WTC11 (cell line): ENCODE measurements at regions not wholly inside any gene's neighbourhood (a gene's known extent, or its start where the extent isn't known, plus 50 kb on each side); places are given as distances from the start of the nearest gene placed in this dataset.

ENCODE experiments used
- CBFB ChIP-seq: sonication (generic); formaldehyde crosslinking; IDR thresholded peaks from 2 replicates; pipeline ENCODE4 v1.8.1; 2022; ENCODE audit warnings: mild to moderate bottlenecking, low read depth, missing genetic modification reagents
- CREB1 ChIP-seq: sonication (generic); formaldehyde crosslinking; IDR thresholded peaks from 2 replicates; pipeline ENCODE4 v1.8.0; 2023; ENCODE audit warnings: mild to moderate bottlenecking, missing genetic modification reagents
- CTCF ChIP-seq: fragments of 200-600 bp; IDR thresholded peaks from 2 replicates; pipeline ENCODE4 v1.8.0; 2022; ENCODE audit warnings: antibody characterized with exemption
- E2F1 ChIP-seq: sonication (generic); formaldehyde crosslinking; IDR thresholded peaks from 2 replicates; pipeline ENCODE4 v1.8.0; 2022; ENCODE audit warnings: mild to moderate bottlenecking, missing genetic modification reagents
- IRF2 ChIP-seq: sonication (generic); formaldehyde crosslinking; IDR thresholded peaks from 2 replicates; pipeline ENCODE4 v1.8.0; 2022; ENCODE audit warnings: low read depth, missing genetic modification reagents, borderline replicate concordance
- JUN ChIP-seq: sonication (generic); formaldehyde crosslinking; IDR thresholded peaks from 2 replicates; pipeline ENCODE4 v1.8.0; 2023; ENCODE audit warnings: mild to moderate bottlenecking, missing genetic modification reagents
- NR2C2 ChIP-seq: sonication (generic); formaldehyde crosslinking; IDR thresholded peaks from 2 replicates; pipeline ENCODE4 v1.8.0; 2022; ENCODE audit warnings: mild to moderate bottlenecking, missing genetic modification reagents
- NR3C1 ChIP-seq: sonication (generic); formaldehyde crosslinking; conservative IDR thresholded peaks from 2 replicates; pipeline ENCODE4 v1.8.1; 2023; ENCODE audit warnings: low read depth, mild to moderate bottlenecking, missing genetic modification reagents
- SMAD4 ChIP-seq: sonication (generic); formaldehyde crosslinking; IDR thresholded peaks from 2 replicates; pipeline ENCODE4 v1.8.0; 2022; ENCODE audit warnings: mild to moderate bottlenecking, missing genetic modification reagents
- SP1 ChIP-seq: sonication (generic); formaldehyde crosslinking; conservative IDR thresholded peaks from 2 replicates; pipeline ENCODE4 v1.8.1; 2022; ENCODE audit warnings: missing genetic modification reagents
- TCF7 ChIP-seq: sonication (generic); formaldehyde crosslinking; IDR thresholded peaks from 2 replicates; pipeline ENCODE4 v1.8.0; 2022; ENCODE audit warnings: mild to moderate bottlenecking, low read depth, missing genetic modification reagents, moderate library complexity
- TEAD1 ChIP-seq: sonication (generic); formaldehyde crosslinking; IDR thresholded peaks from 2 replicates; pipeline ENCODE4 v1.8.0; 2022; ENCODE audit warnings: mild to moderate bottlenecking, missing genetic modification reagents
- ZNF121 ChIP-seq: sonication (generic); formaldehyde crosslinking; IDR thresholded peaks from 2 replicates; pipeline ENCODE4 v1.8.0; 2023; ENCODE audit warnings: missing genetic modification reagents

- TF ChIP-seq CBFB (CRISPR knock-in tag), result no peak
- no peak for TF ChIP-seq ZNF121 (CRISPR knock-in tag)
- no peak for TF ChIP-seq NR2C2 (CRISPR knock-in tag)
- TF ChIP-seq TCF7 (CRISPR knock-in tag), result no peak
- TF ChIP-seq CTCF, result no peak
- TF ChIP-seq E2F1, result no peak
- TF ChIP-seq CREB1 (CRISPR knock-in tag), result no peak
- TF ChIP-seq JUN, result no peak
- TF ChIP-seq TEAD1 (CRISPR knock-in tag), result no peak
- TF ChIP-seq NR3C1 (CRISPR knock-in tag), result no peak
- TF ChIP-seq SP1 (CRISPR knock-in tag), result no peak
- TF ChIP-seq SMAD4 (CRISPR knock-in tag), result no peak
- TF ChIP-seq IRF2, result no peak
These were observed 595.5 kb downstream of the FBXO15 start for GRCh38 chr18:73552171-73552570.
